ENCODE measurements at regions not wholly inside any gene's neighbourhood (a gene's known extent, or its start where the extent isn't known, plus 50 kb on each side); places are given as distances from the start of the nearest gene placed in this dataset.

DNA sequence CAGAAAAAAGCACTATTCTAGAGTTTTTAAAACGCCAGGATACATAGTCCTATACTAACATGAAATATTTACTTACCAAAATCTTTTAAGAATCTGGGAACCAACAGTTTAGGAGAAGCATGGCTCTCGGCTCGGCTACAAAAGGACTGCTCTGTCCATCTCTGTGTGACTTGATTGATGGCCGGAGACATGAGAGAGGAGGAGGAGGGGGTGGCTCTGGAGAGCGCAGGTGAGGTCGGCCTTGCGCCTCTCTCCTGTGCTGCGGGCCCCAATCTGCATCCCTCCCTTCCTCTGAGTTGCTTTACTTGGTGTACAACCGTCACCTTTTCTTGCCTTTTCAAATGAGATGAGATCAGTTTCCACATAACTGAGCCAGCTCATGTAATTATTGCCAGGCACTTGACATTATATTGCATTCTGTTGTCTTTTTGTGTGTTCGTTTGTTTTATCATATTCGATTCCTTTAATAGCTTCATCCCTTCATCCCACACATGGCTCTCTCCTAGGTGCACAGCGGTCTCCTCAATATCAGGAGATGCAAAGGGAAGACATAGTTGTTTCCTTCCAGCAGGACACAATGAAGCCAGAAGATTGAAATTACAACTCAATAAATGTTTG, 87.8 kb upstream of the KLF6 start:
- ChIA-PET POLR2A (interaction anchor here (1.0 to 3.6 kb wide), 3 partner anchors 21 to 88 kb away, joined by 3 to 38 read pairs (median 4); partner anchors contain the start of gene KLF6), CTCF (interaction anchor here (1.2 kb wide), 2 partner anchors 15 to 43 kb away, joined by 3 read pairs; no protein-coding TSS in a partner anchor)
- DNase-seq (ENCODE audit: extremely low spot score) = no peak
- TF ChIP-seq CTCF (IDR thresholded peaks at IDR 0.05; ENCODE audit: control extremely low read depth, extremely low read depth, low read depth, missing control alignments) = no peak

DNA sequence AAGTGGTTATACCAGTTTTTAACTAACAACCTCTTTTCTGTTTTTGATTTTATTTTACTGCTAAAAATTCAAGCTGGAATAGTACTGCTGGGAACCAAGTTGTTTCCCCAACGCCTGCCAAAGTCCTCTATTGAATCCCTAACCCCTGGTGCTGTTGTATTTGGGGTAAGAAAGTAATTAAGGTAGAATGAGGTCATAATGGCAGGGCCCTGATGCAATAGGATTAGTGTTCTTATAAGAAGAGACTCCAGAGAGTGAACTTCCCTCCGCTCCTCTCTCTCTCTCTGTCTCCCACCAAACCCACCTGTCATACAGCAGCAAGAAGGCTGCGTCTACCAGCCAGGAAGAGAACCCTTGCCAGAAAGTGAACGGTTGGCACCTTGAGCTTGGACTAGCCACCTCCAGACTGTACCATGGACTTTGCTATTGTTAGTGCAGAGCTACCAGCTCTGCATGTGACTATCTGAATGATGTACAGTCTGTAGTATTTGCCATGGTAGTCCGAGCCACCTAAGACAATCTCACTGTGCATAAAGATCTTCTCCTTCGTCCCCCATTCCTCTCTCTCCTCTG, 86.5 kb upstream of the KLF6 start:
- no peak for DNase-seq (ENCODE audit: extremely low spot score)
- ChIA-PET CTCF (interaction anchor here (1.1 to 1.2 kb wide), 2 partner anchors 41 to 64 kb away, joined by 3 read pairs; no protein-coding TSS in a partner anchor), POLR2A (interaction anchor here (0.6 to 1.1 kb wide), 3 partner anchors 23 to 89 kb away, joined by 3 read pairs; partner anchors contain the start of gene KLF6)
- TF ChIP-seq CTCF (IDR thresholded peaks at IDR 0.05; ENCODE audit: control extremely low read depth, extremely low read depth, low read depth, missing control alignments) = no peak

GRCh38 chr10:3869036-3869435, 84.0 kb upstream of the KLF6 start:
- DNase-seq (ENCODE audit: extremely low spot score) = no peak
- TF ChIP-seq CTCF (IDR thresholded peaks at IDR 0.05; ENCODE audit: control extremely low read depth, extremely low read depth, low read depth, missing control alignments) = no peak
- CTCF ChIA-PET = interaction anchor here (0.9 kb wide), 1 partner anchor 40 kb away, joined by 3 read pairs; no protein-coding TSS in a partner anchor
- POLR2A ChIA-PET = interaction anchor here (0.6 to 1.4 kb wide), 4 partner anchors 18 to 84 kb away, joined by 3 to 6 read pairs (median 4); partner anchors contain the start of gene KLF6

- CTCF ChIA-PET = interaction anchor here (0.9 kb wide), 1 partner anchor 40 kb away, joined by 3 read pairs; no protein-coding TSS in a partner anchor
- POLR2A ChIA-PET = interaction anchor here (1.1 to 1.4 kb wide), 2 partner anchors 17 to 83 kb away, joined by 5 to 6 read pairs; partner anchors contain the start of gene KLF6
- no peak for DNase-seq (ENCODE audit: extremely low spot score)
- TF ChIP-seq CTCF (IDR thresholded peaks at IDR 0.05; ENCODE audit: control extremely low read depth, extremely low read depth, low read depth, missing control alignments) = no peak
These were observed 83.3 kb upstream of the KLF6 start for GRCh38 chr10:3868271-3868664.

DNA sequence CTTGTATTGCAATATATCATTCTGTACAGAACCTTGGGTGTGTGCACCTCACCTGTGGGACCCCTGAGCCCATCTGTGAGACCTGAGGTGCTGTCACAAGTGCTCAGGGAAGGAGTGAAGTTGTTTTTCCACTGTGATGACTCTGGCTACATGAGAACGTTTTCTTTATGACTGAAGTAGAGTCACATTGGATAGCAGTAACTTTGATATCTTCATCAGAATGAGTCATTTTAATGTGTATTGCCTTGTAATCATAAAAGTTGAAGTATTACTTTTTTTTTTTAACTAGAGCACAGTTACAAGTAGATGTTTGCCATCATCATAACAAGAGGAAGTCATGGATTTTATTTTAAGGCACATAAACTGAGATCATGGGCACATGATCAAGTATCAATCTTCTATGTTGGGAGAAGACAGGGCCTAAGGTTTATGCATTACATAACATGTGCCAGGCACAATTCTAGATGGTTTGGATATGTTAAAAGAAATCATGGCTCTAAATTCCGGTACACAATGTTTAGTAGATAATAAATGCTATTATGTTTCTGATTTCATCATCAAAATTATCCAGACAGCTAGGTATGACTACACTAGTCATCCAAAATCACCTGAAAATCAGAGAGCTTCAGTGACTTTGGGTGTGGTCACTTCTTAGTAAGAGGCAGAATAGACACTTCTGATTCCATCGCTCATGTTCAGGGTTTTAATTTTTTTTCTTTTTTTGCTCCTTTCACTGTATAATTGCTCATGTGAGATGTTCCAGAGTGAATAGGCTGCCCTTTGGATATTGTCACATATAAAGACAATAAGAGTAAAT, 82.7 kb upstream of the KLF6 start:
- CTCF ChIA-PET = no interaction called here

More for the DNA sequence above, 82.7 kb upstream of the KLF6 start:
- DNase-seq (ENCODE audit: extremely low spot score) = no peak
- TF ChIP-seq CTCF (IDR thresholded peaks at IDR 0.05; ENCODE audit: control extremely low read depth, extremely low read depth, low read depth, missing control alignments) = no peak
- POLR2A ChIA-PET = interaction anchor here (1.1 to 1.4 kb wide), 2 partner anchors 16 to 83 kb away, joined by 5 to 6 read pairs; partner anchors contain the start of gene KLF6

All from GM10248 (cell line).